ENCODE measurements at regions not wholly inside any gene's neighbourhood (a gene's known extent, or its start where the extent isn't known, plus 50 kb on each side); places are given as distances from the start of the nearest gene placed in this dataset.

DNA sequence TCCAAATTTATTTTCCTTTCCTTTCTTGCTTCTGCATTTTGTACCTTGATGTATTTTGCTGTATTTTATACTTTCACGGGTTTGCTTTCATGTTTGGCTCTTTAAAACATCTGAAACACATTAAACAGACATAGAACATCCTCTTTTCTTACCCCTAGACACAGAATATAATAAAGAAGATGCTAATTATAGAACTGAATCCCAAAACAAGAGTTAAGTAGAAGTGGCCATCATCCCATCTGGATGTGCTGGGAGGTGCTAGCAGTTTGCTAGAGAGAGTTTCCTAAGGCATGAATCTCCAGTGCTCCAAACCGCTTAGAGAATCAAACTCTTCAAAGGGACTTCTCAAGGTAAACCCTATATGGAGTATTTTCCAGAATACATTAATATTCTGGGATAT is 53.9 kb upstream of the GNG12 start:
- H3K9ac ChIP-seq (ENCODE audit: insufficient read depth, low read length, poor library complexity, severe bottlenecking): no peak overlapping the region
- intact Hi-C loops (cut with micrococcal nuclease): no loop called here
- H3K36me3 Mint-ChIP-seq: peaks cover 0 to 2% of the 10 kb centered on the region in 2 donors
- H4K20me1 ChIP-seq (ENCODE audit: insufficient read depth, low read length): no peaks in the 10 kb centered on the region
- no CpG with 5 or more reads among the region's 2 CpGs for WGBS (ENCODE audit: insufficient coverage)
- no peaks in the 10 kb centered on the region for H3K27me3 ChIP-seq (ENCODE audit: control insufficient read depth in 2 of 2, insufficient read depth in 2 of 2, low read length in 2 of 2)
- peaks cover 16% of the 10 kb centered on the region for H3K4me1 Mint-ChIP-seq
- peaks cover 0 to 13% (median 4%) of the 10 kb centered on the region in 7 donors for H3K9me3 Mint-ChIP-seq
- no peak overlapping the region for H2AFZ ChIP-seq (ENCODE audit: insufficient read depth, low read depth, low read length, poor library complexity, severe bottlenecking)
- no peak overlapping the region for H3K27ac Mint-ChIP-seq
- H3K4me1 ChIP-seq (ENCODE audit: control insufficient read depth in 1 of 2, insufficient read depth in 2 of 2, low read length in 2 of 2): peaks cover 0 to 12% of the 10 kb centered on the region in 2 donors
- H3K4me3 ChIP-seq (replicated peaks in 1 of 3; ENCODE audit: low read depth in 2 of 3, low read length in 3 of 3): no peak overlapping the region
- H3K27me3 Mint-ChIP-seq (ENCODE audit: low read depth in 3 of 3): no peaks in the 10 kb centered on the region
- no peaks in the 10 kb centered on the region for H3K79me2 ChIP-seq (ENCODE audit: insufficient read depth, low read length)
- no peak overlapping the region for H3K4me3 Mint-ChIP-seq
- no peaks in the 10 kb centered on the region for H3K36me3 ChIP-seq (replicated peaks in 1 of 2; ENCODE audit: control insufficient read depth in 1 of 2, insufficient read depth in 2 of 2, low read length in 2 of 2)
- DNase-seq: no peak
- no peaks in the 10 kb centered on the region for H3K9me3 ChIP-seq (replicated peaks in 1 of 2; ENCODE audit: control insufficient read depth in 1 of 2, insufficient read depth in 1 of 2, low read length in 2 of 2)
- TF ChIP-seq, protein P1, sequence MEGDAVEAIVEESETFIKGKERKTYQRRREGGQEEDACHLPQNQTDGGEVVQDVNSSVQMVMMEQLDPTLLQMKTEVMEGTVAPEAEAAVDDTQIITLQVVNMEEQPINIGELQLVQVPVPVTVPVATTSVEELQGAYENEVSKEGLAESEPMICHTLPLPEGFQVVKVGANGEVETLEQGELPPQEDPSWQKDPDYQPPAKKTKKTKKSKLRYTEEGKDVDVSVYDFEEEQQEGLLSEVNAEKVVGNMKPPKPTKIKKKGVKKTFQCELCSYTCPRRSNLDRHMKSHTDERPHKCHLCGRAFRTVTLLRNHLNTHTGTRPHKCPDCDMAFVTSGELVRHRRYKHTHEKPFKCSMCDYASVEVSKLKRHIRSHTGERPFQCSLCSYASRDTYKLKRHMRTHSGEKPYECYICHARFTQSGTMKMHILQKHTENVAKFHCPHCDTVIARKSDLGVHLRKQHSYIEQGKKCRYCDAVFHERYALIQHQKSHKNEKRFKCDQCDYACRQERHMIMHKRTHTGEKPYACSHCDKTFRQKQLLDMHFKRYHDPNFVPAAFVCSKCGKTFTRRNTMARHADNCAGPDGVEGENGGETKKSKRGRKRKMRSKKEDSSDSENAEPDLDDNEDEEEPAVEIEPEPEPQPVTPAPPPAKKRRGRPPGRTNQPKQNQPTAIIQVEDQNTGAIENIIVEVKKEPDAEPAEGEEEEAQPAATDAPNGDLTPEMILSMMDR (IDR thresholded peaks at IDR 0.05): no peak
- H3K27ac ChIP-seq (ENCODE audit: low read depth in 1 of 2, low read length in 2 of 2): no peak overlapping the region
- no peak overlapping the region for H3K4me2 ChIP-seq (replicated peaks; ENCODE audit: extremely low read depth, low read length, poor library complexity, severe bottlenecking)

DNA sequence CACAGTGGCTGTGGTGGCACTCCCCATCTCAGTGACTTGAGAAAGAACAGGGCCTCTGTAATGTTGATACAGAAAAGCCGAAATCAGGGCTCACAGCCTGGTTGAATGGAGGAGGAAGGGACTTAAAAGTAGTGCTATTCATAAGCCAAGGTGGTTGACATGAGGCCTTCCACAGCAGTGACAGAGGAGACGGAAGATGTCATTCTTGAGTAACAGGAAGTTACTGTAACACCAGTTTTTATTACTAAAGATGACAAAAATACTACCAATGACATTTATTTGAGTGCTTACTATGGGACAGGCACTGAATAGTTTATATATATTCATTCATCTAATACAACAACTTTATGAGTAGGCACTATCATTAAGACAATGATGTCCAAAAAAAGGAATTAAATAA is 52.8 kb upstream of the GNG12 start:
- H4K20me1 ChIP-seq (ENCODE audit: insufficient read depth, low read length): no peaks in the 10 kb centered on the region
- H3K36me3 Mint-ChIP-seq: peaks cover 0 to 2% of the 10 kb centered on the region in 2 donors
- H3K4me2 ChIP-seq (replicated peaks; ENCODE audit: extremely low read depth, low read length, poor library complexity, severe bottlenecking): no peak overlapping the region
- no peak overlapping the region for H3K9ac ChIP-seq (ENCODE audit: insufficient read depth, low read length, poor library complexity, severe bottlenecking)
- TF ChIP-seq, protein P1 (IDR thresholded peaks at IDR 0.05): no peak
- no peaks in the 10 kb centered on the region for H3K27me3 ChIP-seq (ENCODE audit: control insufficient read depth in 2 of 2, insufficient read depth in 2 of 2, low read length in 2 of 2)
- peak overlapping the region in 1 of 2 donors; percentile 41 for H3K27ac ChIP-seq (ENCODE audit: low read depth in 1 of 2, low read length in 2 of 2)
- peak overlapping the region; percentile 5 to 87 (median 78) for H3K27ac Mint-ChIP-seq
- no peak overlapping the region for H3K4me3 Mint-ChIP-seq
- H3K9me3 ChIP-seq (replicated peaks in 1 of 2; ENCODE audit: control insufficient read depth in 1 of 2, insufficient read depth in 1 of 2, low read length in 2 of 2): no peaks in the 10 kb centered on the region
- peaks cover 16% of the 10 kb centered on the region for H3K4me1 Mint-ChIP-seq
- H3K79me2 ChIP-seq (ENCODE audit: insufficient read depth, low read length): no peaks in the 10 kb centered on the region
- DNase-seq: peak in 2 of 3 donors; percentile 5 to 23
- H3K4me1 ChIP-seq (ENCODE audit: control insufficient read depth in 1 of 2, insufficient read depth in 2 of 2, low read length in 2 of 2): peaks cover 0 to 12% of the 10 kb centered on the region in 2 donors
- H2AFZ ChIP-seq (ENCODE audit: insufficient read depth, low read depth, low read length, poor library complexity, severe bottlenecking): no peak overlapping the region
- no peak overlapping the region for H3K4me3 ChIP-seq (replicated peaks in 1 of 3; ENCODE audit: low read depth in 2 of 3, low read length in 3 of 3)
- no peaks in the 10 kb centered on the region for H3K36me3 ChIP-seq (replicated peaks in 1 of 2; ENCODE audit: control insufficient read depth in 1 of 2, insufficient read depth in 2 of 2, low read length in 2 of 2)
- intact Hi-C loops (cut with micrococcal nuclease): no loop called here
- no CpG with 5 or more reads among the region's 2 CpGs for WGBS (ENCODE audit: insufficient coverage)
- H3K27me3 Mint-ChIP-seq (ENCODE audit: low read depth in 3 of 3): no peaks in the 10 kb centered on the region
- peaks cover 0 to 13% (median 4%) of the 10 kb centered on the region in 7 donors for H3K9me3 Mint-ChIP-seq

Measured in CD14-positive monocyte (primary cell).